ENCODE measurements at regions not wholly inside any gene's neighbourhood (a gene's known extent, or its start where the extent isn't known, plus 50 kb on each side); places are given as distances from the start of the nearest gene placed in this dataset.

DNA sequence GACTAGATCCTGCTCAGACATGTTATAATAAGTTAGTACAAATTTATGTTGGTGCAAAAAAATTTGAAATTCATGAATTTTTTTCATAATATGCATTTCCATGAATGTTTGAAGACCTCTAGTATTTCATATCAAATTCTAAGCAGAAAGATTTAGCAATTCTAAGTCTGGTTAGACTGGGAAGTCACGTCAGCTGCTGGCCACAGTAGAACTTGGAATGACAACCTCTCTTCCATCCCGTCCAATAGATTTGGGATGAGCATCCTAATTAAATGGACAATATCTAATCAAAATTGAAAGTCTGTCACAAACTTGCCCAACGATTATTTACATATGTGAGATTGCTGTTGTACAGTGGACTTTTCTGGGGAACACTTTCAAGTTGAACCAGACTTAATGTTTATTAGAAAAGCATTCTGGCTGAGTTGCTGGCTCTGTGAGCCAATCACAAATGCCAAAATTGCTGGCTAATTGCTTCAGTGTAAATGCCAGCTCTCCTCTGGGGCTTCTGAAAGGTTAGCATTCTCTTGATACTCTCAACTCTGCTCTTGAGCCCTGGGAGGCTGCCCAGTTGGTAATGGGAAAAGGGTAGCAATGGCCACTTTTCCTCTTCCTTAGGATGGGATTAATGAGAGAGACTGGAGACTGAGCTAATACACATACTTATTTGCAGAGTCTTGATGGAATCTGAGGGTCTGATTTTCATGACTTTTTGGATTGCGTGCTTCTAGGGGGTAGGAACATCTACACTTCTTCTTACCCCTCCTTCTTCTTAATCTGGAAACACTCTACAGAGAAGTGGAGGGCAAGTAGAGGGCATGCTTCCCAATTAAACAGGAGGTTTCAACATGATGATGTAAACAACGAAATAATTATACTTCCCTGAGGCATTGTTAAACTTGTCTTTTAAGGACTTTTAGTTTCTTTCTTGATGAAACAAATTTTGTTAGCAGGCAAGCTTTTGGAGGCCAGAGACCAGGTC lies 253.5 kb downstream of the BAMBI start:
- H3K4me3 ChIP-seq, result no peak overlapping the region
- TF ChIP-seq, protein P1, sequence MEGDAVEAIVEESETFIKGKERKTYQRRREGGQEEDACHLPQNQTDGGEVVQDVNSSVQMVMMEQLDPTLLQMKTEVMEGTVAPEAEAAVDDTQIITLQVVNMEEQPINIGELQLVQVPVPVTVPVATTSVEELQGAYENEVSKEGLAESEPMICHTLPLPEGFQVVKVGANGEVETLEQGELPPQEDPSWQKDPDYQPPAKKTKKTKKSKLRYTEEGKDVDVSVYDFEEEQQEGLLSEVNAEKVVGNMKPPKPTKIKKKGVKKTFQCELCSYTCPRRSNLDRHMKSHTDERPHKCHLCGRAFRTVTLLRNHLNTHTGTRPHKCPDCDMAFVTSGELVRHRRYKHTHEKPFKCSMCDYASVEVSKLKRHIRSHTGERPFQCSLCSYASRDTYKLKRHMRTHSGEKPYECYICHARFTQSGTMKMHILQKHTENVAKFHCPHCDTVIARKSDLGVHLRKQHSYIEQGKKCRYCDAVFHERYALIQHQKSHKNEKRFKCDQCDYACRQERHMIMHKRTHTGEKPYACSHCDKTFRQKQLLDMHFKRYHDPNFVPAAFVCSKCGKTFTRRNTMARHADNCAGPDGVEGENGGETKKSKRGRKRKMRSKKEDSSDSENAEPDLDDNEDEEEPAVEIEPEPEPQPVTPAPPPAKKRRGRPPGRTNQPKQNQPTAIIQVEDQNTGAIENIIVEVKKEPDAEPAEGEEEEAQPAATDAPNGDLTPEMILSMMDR (IDR thresholded peaks at IDR 0.05), result no peak
- peak in 1 of 2 donors; percentile 33 for TF ChIP-seq EP300 (IDR thresholded peaks at IDR 0.05)
- WGBS, 2 donors, result 56 to 57% methylated on average over 5 of the region's 5 CpGs
- H3K36me3 ChIP-seq, result no peaks in the 10 kb centered on the region
- no peak for DNase-seq (ENCODE audit: low spot score in 2 of 2)
- peaks cover 0 to 4% (median 0%) of the 10 kb centered on the region in 4 donors for H3K4me1 ChIP-seq
- no peaks in the 10 kb centered on the region for H3K9me3 ChIP-seq
- peak overlapping the region in 1 of 4 donors; percentile 40 for H3K27ac ChIP-seq
- H3K27me3 ChIP-seq, result no peaks in the 10 kb centered on the region

DNA sequence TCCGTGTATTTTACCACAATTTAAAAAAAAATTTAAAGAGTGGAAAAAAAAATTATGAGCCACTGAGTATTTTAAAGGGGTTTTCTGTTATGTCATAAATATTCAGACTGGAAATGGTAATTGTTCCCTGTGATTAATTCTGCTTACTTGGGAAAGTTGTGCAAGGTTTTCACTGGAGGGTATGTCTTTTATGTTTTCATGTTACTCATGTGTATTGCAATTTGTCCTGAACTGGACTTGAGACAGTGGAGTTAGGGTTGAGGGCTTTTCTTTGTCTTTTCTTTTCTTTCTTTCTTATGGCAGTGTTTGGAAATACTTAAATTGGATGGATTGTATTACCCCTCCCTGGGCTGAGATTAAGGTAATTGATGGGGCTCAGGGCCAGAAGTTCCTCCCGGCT lies 257.7 kb downstream of the BAMBI start:
- no peaks in the 10 kb centered on the region for H3K36me3 ChIP-seq
- H3K4me1 ChIP-seq, result peaks cover 0 to 19% (median 3%) of the 10 kb centered on the region in 4 donors
- H3K9me3 ChIP-seq, result no peaks in the 10 kb centered on the region
- peaks cover 0 to 5% of the 10 kb centered on the region in 2 donors for H3K27me3 ChIP-seq
- WGBS, 2 donors, result 64 to 71% methylated on average over 2 of the region's 2 CpGs
- H3K27ac ChIP-seq, result no peak overlapping the region
- H3K4me3 ChIP-seq, result no peak overlapping the region
- no peak for DNase-seq (ENCODE audit: low spot score in 2 of 2)
- no peak for TF ChIP-seq POLR2A (IDR thresholded peaks at IDR 0.05)
- TF ChIP-seq, protein P1 (IDR thresholded peaks at IDR 0.05), result no peak
- no peak for TF ChIP-seq EP300 (IDR thresholded peaks at IDR 0.05)

DNA sequence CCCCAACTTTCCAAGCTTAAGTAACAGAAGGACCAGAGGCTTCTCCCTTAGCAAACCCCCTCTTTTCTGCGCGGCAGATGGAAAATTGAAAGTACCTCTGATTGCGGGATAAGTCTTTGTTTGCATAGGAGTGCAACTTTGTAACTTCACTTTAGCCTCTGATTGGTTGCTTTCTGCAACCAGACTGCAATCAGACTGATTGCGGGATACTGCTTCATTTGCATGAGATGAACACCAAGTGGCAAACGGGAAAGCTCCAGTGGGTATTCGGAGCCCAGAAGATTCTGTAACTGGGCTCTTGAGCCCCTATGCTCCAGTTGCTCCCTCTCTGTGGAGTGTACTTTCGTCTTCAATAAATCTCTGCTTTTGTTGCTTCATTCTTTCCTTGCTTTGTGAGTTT lies 260.6 kb downstream of the BAMBI start:
- Histone ChIP-seq H3K9me3 (no peaks in the 10 kb centered on the region), H3K27me3 (peaks cover 0 to 5% of the 10 kb centered on the region in 2 donors), H3K27ac (no peak overlapping the region), H3K4me3 (no peak overlapping the region), H3K4me1 (peaks cover 0 to 22% (median 3%) of the 10 kb centered on the region in 4 donors), H3K36me3 (no peaks in the 10 kb centered on the region)
- TF ChIP-seq POLR2A (IDR thresholded peaks at IDR 0.05) (no peak), EP300 (IDR thresholded peaks at IDR 0.05) (no peak)
- TF ChIP-seq, protein P1 (IDR thresholded peaks at IDR 0.05), result no peak
- DNase-seq (ENCODE audit: low spot score in 2 of 2), result no peak
- WGBS, 2 donors, result 91 to 95% methylated on average over 7 of the region's 7 CpGs

DNA sequence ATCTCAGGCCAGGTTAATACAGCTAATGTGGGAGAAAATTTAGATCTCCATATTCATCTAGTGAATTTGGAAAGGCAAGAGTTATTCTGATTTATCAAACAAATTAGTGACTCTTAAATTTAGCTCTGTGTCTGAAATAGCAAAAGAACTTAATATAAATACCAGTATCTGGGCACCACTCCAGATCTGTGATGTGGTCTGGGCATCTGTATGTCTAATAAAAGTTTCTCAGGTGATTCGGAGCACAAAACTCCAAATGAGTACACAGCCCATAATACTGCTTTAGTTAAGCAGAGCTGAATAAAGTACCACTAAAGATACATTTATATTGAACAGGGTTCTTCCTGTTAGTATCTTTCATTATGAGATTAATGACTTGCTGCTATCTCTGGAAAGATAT lies 261.4 kb downstream of the BAMBI start:
- no peak for TF ChIP-seq POLR2A (IDR thresholded peaks at IDR 0.05)
- TF ChIP-seq, protein P1 (IDR thresholded peaks at IDR 0.05), result no peak
- no peak for TF ChIP-seq EP300 (IDR thresholded peaks at IDR 0.05)
- H3K4me1 ChIP-seq, result peaks cover 0 to 22% (median 3%) of the 10 kb centered on the region in 4 donors
- no peaks in the 10 kb centered on the region for H3K9me3 ChIP-seq
- H3K4me3 ChIP-seq, result no peak overlapping the region
- WGBS, 2 donors, result 45 to 62% methylated on average over 1 of the region's 1 CpG
- no peaks in the 10 kb centered on the region for H3K36me3 ChIP-seq
- H3K27me3 ChIP-seq, result peaks cover 0 to 5% of the 10 kb centered on the region in 2 donors
- DNase-seq (ENCODE audit: low spot score in 2 of 2), result no peak
- no peak overlapping the region for H3K27ac ChIP-seq

Data from tibial nerve (tissue), 4 donors.